Esophagus muscularis mucosa (tissue), 4 donors: ENCODE measurements at regions not wholly inside any gene's neighbourhood (a gene's known extent, or its start where the extent isn't known, plus 50 kb on each side); places are given as distances from the start of the nearest gene placed in this dataset.
"Not testable (repeated sequence)": the region's sequence is repeated elsewhere in the genome, so short reads cannot be mapped to it uniquely, and the experiment has no call there.

Experiments used
- CTCF ChIP-seq, 3 experiments: fragments of 200-600 bp in 2 of 3; fragments of 450-650 bp in 1 of 3; sonication (generic) in 2 of 3; IDR thresholded peaks; one replicate each; pipeline ENCODE4 v1.5.1; 2017 to 2019; ENCODE audit warnings: antibody characterized with exemption in 3 of 3, mild to moderate bottlenecking in 2 of 3, moderate library complexity in 1 of 3
- EP300 ChIP-seq: sonication (generic); formaldehyde crosslinking; IDR thresholded peaks from one replicate; pipeline ENCODE4 v1.6.1; 2017; ENCODE audit warnings: antibody characterized with exemption
- POLR2A ChIP-seq: fragments of 450-650 bp; IDR thresholded peaks from one replicate; pipeline ENCODE4 v1.6.1; 2017; ENCODE audit warnings: antibody characterized with exemption, moderate library complexity, mild to moderate bottlenecking, low read depth
- POLR2AphosphoS5 ChIP-seq, 2 donors: sonication (generic); formaldehyde crosslinking; IDR thresholded peaks; one replicate each; pipeline ENCODE4 v1.6.1; 2017; ENCODE audit warnings: antibody characterized with exemption in 2 of 2

GRCh38 chrX:140402131-140402530 is 102.7 kb downstream of the SOX3 start:
- not testable (repeated sequence) for TF ChIP-seq CTCF (IDR thresholded peaks at IDR 0.05); POLR2AphosphoS5 (IDR thresholded peaks at IDR 0.05); POLR2A; EP300
